Activated CD8-positive, alpha-beta memory T cell treated with anti-CD3 and anti-CD28 coated beads, Interleukin-2, amount 50 U/mL, for 24 hours (primary cell): ENCODE measurements at regions not wholly inside any gene's neighbourhood (a gene's known extent, or its start where the extent isn't known, plus 50 kb on each side); places are given as distances from the start of the nearest gene placed in this dataset.

Experiments used
- DNase-seq: peaks from one replicate; pipeline ENCODE4 v3.0.0-alpha.2; 2020; ENCODE audit errors: extremely low read depth

DNA sequence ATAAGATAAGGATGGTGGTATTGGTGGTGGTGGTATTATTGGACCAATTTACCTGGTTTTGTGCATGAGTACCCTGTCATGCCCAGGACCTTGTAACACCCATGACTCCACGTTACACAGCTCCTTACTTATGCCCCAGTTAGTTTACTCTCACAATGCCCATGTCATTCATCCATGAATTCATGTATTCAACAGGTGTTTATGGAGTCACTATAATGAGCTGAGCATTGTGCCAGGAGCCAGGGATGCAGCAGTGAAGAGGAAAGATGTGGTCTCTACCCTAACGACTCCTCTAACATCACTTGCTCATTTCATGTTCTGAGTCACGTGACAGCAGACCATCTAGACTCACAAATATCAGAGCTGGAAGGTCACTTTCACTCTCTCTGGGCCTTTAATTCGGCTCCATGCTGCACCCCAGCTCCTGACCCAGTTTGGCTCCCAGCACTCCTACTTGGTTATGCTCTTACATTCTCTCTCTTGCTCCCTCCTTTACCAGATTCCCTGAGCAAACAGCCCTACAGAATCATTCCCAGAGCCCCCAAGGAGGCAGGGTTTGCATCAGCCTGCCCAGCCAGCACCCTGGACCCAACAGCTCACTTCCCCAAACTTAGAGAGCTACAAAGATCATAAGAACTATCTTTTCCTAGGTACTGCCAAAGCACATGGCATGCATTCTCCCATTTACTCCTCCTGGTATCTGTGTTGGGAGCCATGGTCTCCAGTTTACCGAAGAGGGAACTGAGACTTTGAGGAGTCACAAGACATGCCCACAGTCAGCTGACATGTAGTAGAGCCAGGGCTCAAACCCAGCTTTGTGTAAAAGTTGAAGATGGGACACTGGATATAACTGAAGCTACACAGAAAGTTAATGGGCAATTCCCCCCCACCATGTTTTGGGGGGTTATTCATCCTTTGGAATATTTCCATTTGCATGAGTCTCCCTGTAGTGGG, 449.9 kb downstream of the LRATD1 start:
- no peak for DNase-seq

DNA sequence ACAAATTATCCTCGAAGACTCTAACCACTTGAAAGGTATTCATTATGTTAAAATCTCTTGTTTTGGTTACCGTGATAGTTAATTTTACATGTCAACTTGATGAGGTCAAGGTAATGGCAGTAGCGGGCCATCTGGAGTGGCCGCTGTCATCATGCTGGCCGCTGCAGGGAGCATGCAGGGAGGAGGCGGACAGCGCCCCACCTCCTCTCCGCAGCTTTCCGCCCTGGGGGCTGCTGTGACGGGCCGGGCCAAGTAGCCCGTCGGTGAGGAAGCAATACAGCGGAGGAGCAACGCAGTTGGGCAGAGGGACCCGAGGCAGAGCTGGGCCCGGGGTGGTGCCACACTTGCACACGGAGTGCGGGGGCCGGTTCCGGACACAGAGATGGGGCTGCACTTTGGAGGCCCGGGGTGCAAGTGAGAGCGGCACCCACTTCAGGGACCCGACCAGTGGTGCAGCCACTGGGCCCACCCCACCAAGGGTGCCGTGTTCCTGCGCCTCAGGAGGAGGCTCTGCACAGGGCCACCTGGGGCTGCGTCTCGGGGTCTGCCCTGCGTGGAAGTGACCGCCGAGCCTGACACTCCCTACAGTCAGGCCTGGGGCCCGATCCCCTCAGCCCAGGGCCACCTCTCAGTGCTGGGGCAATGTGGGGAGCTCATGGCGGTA, 452.4 kb downstream of the LRATD1 start:
- DNase-seq: no peak

DNA sequence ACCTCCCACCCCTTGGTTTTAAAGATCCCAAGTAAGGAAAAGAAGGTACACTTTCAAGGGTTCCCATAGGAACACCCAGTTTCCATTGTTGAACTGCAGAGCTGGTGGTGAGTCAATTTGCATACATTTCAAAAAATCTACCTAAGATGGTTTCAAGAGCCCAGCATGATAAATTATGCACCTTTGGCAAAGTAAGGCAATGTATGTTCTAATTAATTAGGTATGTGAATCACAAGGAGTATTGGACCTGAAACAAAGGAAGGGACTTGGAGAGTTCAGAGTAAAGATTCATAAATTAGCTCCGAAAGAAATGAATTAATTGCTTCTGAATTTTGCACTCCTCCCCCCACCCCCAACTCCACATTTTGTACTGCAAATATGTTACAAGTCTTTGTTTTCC, 459.7 kb downstream of the LRATD1 start:
- DNase-seq: no peak

DNA sequence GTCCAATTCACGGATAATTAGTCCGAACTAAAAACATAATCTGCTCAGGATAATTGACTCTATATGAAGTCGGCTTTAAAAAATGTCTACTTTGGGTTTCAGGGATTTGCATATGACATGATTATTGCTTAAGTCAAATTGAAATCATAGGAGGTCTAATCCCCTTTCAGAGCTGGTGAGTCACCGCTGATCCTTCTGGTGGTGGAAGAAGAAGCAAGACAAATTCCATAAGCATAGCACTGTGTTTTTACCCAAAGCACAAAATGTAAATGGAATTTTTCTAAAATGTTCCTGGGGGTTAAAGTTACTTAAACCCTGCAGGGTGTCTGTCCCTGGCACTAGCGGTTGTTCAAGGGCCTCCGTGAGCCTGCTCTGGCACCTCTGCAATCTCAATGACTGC, 460.2 kb downstream of the LRATD1 start:
- DNase-seq: no peak

DNA sequence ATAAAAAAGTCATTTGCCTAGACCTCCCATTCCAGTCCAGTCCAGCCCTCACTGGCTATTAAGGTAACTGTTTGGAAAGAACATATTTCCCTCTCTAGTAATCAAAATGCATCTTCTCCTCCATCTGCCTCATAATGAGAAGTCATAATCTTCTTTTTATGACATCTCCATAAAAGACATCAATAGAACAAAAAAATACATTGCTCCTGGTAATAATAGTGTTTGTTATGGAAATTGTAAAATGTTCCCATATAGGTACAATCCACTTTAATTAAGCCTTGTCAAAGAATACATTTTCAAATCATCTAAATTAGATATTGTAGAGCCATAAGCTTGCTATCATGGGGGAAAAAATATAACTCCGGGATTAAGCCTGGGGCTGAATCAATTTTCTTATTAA, 461.6 kb downstream of the LRATD1 start:
- DNase-seq: no peak

GRCh38 chr2:15096873-15097272, 464.3 kb downstream of the NBAS start:
- DNase-seq: no peak

DNA sequence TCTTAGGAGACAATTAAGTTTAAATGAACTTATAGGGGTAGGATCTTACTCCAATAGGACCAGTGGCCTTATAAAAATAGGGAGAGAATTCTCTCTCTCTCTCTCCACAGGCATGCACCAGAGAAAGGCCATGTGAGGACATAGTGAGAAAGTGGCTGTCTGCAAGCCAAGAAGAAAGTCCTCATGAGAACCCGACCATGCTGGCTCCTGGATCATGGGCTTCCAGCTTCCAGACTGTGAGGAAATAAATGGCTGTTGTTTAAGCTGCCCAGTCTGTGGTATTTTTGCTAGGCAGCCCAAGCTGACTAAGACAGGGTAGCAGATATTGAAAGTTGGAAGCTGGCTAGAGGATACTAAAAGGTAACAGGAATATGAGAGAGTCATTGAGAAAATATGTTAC, 454.0 kb downstream of the NBAS start:
- no peak for DNase-seq

DNA sequence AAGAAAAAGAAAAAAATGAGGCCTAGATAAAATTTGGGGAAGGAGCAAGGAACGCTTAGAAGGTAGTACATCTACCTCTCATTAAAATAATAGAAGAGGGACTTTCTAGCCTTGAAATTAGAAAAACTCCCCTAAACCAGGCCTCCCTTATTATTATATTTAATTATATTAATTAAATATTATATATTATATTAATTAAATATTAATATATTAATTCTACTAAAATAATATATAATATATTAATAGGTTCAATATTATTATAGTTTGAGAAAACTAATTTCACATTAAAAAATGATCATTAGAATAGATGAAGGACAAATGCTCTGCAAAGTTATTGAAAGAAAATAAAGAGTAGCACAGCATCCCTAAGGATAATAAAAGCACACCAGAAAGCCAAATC, 449.4 kb downstream of the NBAS start:
- DNase-seq: no peak

GRCh38 chr2:15112216-15112615, 448.9 kb downstream of the NBAS start:
- no peak for DNase-seq

- DNase-seq: no peak
These were observed 445.4 kb downstream of the NBAS start for GRCh38 chr2:15115776-15116175.

DNA sequence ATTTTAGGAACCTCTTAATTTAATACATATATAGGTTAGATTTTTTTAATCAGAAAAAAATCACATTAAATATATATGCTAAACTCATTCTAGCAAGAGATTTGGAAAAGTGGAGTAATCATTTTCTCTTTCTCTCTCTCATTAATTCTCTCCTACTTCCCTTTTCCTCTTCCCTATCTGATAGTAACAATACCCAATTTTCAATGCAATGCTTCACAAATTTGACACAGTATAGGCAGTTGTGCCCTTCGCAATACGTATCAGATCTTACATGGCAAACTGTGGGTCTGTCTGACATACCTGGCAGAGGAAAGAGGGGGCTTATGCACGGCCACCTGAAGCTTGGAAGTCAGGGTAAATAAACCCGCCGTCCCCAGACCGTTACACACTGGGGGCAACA, 444.3 kb downstream of the NBAS start:
- no peak for DNase-seq
